ENCODE measurements at regions not wholly inside any gene's neighbourhood (a gene's known extent, or its start where the extent isn't known, plus 50 kb on each side); places are given as distances from the start of the nearest gene placed in this dataset.

DNA sequence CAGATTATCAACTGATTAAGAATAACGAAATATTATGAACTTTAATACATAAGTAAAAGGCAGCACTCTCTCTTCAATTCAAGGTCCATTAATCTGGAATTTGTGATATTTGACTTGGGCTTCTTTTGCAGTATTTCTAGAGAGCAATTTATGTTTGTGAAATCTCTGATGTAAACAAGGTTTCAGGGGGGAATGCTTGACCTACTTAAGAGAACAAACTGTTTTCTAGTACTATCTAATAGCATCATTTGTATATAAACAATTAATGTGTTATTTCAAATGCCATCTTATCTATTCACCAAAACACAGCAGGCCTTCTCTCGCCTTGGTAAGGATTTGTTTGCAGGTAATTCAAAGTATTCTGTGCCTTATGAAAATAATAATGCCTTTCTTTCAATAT is 103.6 kb upstream of the FST start:
- TF ChIP-seq, protein P1, sequence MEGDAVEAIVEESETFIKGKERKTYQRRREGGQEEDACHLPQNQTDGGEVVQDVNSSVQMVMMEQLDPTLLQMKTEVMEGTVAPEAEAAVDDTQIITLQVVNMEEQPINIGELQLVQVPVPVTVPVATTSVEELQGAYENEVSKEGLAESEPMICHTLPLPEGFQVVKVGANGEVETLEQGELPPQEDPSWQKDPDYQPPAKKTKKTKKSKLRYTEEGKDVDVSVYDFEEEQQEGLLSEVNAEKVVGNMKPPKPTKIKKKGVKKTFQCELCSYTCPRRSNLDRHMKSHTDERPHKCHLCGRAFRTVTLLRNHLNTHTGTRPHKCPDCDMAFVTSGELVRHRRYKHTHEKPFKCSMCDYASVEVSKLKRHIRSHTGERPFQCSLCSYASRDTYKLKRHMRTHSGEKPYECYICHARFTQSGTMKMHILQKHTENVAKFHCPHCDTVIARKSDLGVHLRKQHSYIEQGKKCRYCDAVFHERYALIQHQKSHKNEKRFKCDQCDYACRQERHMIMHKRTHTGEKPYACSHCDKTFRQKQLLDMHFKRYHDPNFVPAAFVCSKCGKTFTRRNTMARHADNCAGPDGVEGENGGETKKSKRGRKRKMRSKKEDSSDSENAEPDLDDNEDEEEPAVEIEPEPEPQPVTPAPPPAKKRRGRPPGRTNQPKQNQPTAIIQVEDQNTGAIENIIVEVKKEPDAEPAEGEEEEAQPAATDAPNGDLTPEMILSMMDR (conservative IDR thresholded peaks at IDR 0.05) = no peak
- no peak for TF ChIP-seq EZH2 (IDR thresholded peaks at IDR 0.05; ENCODE audit: low read depth)

Data from PC-9 (cell line).